Fibroblast of lung (primary cell): ENCODE measurements at regions not wholly inside any gene's neighbourhood (a gene's known extent, or its start where the extent isn't known, plus 50 kb on each side); places are given as distances from the start of the nearest gene placed in this dataset.

Experiments
- DNase-seq, 2 donors: peaks; one replicate each; pipeline versions ENCODE4 v3.0.0 to v3.0.0-alpha.2; 2010; ENCODE audit warnings: low read depth in 2 of 2
- H2AFZ ChIP-seq: 2 replicates; pipeline ENCODE4 v1.5.1; 2012; ENCODE audit warnings: low read length, control low read depth, inconsistent platforms
- H3K27ac ChIP-seq: 2 replicates; pipeline ENCODE4 v1.5.1; 2011; ENCODE audit warnings: low read length, control low read depth; ENCODE audit not compliant: insufficient read depth
- H3K27me3 ChIP-seq: 2 replicates; pipeline ENCODE4 v1.5.1; 2011; ENCODE audit warnings: mild to moderate bottlenecking, low read length; ENCODE audit not compliant: control insufficient read depth, insufficient read depth
- H3K36me3 ChIP-seq: 2 replicates; pipeline ENCODE4 v1.5.1; 2011; ENCODE audit warnings: low read length; ENCODE audit not compliant: control insufficient read depth, insufficient read depth
- H3K4me1 ChIP-seq: 2 replicates; pipeline ENCODE4 v1.5.1; 2011; ENCODE audit warnings: low read length; ENCODE audit not compliant: control insufficient read depth, insufficient read depth; ENCODE audit errors: extremely low read depth
- H3K4me2 ChIP-seq: 2 replicates; pipeline ENCODE4 v1.5.1; 2011; ENCODE audit warnings: low read length, control low read depth; ENCODE audit not compliant: insufficient read depth; ENCODE audit errors: extremely low read depth
- H3K4me3 ChIP-seq, 4 experiments: fragments of 200-600 bp in 1 of 4; sonication (generic) in 1 of 4; replicated peaks in 1 of 4; 2 replicates each; pipeline ENCODE4 v1.5.1; 2011 to 2016; ENCODE audit warnings: low read length in 4 of 4, low read depth in 3 of 4, mild to moderate bottlenecking in 3 of 4, control low read depth in 2 of 4, inconsistent platforms in 1 of 4, mixed read lengths in 1 of 4; ENCODE audit not compliant: insufficient read depth in 1 of 4; ENCODE audit errors: control extremely low read depth in 1 of 4
- H3K79me2 ChIP-seq: 2 replicates; pipeline ENCODE4 v1.5.1; 2012; ENCODE audit warnings: mild to moderate bottlenecking, low read length, inconsistent platforms; ENCODE audit not compliant: control insufficient read depth, insufficient read depth
- H3K9ac ChIP-seq: 2 replicates; pipeline ENCODE4 v1.5.1; 2011; ENCODE audit warnings: mild to moderate bottlenecking, low read length, control low read depth; ENCODE audit not compliant: insufficient read depth
- H3K9me3 ChIP-seq: 2 replicates; pipeline ENCODE4 v1.5.1; 2012; ENCODE audit warnings: low read depth, low read length; ENCODE audit not compliant: control insufficient read depth, insufficient read depth
- H4K20me1 ChIP-seq: 2 replicates; pipeline ENCODE4 v1.5.1; 2011; ENCODE audit warnings: low read length; ENCODE audit not compliant: control insufficient read depth, insufficient read depth; ENCODE audit errors: extremely low read depth
- EZH2 ChIP-seq: IDR thresholded peaks from 2 replicates; pipeline ENCODE4 v1.5.1; 2012; ENCODE audit warnings: low read length, control low read depth, mild to moderate bottlenecking; ENCODE audit errors: missing control alignments
- TF ChIP-seq, protein P1 (sequence below), 2 donors: IDR thresholded peaks in 1 of 2; conservative IDR thresholded peaks in 1 of 2; 1 replicate in 1 of 2; 2 replicates in 1 of 2; pipeline ENCODE4 v1.5.1; 2011 to 2012; ENCODE audit warnings: low read length in 2 of 2, control low read depth in 1 of 2, inconsistent platforms in 1 of 2, low read depth in 1 of 2, mild to moderate bottlenecking in 1 of 2

- Histone ChIP-seq H3K4me2 (no peak overlapping the region), H3K27ac (no peak overlapping the region), H3K4me1 (no peaks in the 10 kb centered on the region), H3K4me3 (no peak overlapping the region), H2AFZ (no peak overlapping the region), H4K20me1 (no peaks in the 10 kb centered on the region), H3K79me2 (no peaks in the 10 kb centered on the region), H3K36me3 (no peaks in the 10 kb centered on the region), H3K9ac (no peak overlapping the region), H3K27me3 (no peaks in the 10 kb centered on the region), H3K9me3 (no peaks in the 10 kb centered on the region)
- TF ChIP-seq, protein P1, sequence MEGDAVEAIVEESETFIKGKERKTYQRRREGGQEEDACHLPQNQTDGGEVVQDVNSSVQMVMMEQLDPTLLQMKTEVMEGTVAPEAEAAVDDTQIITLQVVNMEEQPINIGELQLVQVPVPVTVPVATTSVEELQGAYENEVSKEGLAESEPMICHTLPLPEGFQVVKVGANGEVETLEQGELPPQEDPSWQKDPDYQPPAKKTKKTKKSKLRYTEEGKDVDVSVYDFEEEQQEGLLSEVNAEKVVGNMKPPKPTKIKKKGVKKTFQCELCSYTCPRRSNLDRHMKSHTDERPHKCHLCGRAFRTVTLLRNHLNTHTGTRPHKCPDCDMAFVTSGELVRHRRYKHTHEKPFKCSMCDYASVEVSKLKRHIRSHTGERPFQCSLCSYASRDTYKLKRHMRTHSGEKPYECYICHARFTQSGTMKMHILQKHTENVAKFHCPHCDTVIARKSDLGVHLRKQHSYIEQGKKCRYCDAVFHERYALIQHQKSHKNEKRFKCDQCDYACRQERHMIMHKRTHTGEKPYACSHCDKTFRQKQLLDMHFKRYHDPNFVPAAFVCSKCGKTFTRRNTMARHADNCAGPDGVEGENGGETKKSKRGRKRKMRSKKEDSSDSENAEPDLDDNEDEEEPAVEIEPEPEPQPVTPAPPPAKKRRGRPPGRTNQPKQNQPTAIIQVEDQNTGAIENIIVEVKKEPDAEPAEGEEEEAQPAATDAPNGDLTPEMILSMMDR (conservative IDR thresholded peaks at IDR 0.05 in 1 of 2, IDR thresholded peaks at IDR 0.05 in 1 of 2; ENCODE audit: low read depth in 1 of 2, low read length in 2 of 2) = no peak
- TF ChIP-seq EZH2 = no peak
- no peak for DNase-seq
These were observed 258.9 kb upstream of the NAV3 start for GRCh38 chr12:77571768-77572167.

GRCh38 chr12:77571127-77571526, 259.6 kb upstream of the NAV3 start:
- Histone ChIP-seq H4K20me1 (no peaks in the 10 kb centered on the region), H3K36me3 (no peaks in the 10 kb centered on the region), H3K4me1 (no peaks in the 10 kb centered on the region), H3K4me3 (no peak overlapping the region), H3K9me3 (no peaks in the 10 kb centered on the region), H3K27me3 (no peaks in the 10 kb centered on the region), H3K9ac (no peak overlapping the region), H3K79me2 (no peaks in the 10 kb centered on the region), H3K27ac (no peak overlapping the region), H3K4me2 (no peak overlapping the region), H2AFZ (no peak overlapping the region)
- no peak for TF ChIP-seq EZH2
- DNase-seq = peak in 1 of 2 donors; percentile 60

- H3K4me2 ChIP-seq = no peak overlapping the region
- H3K9me3 ChIP-seq = no peaks in the 10 kb centered on the region
- no peaks in the 10 kb centered on the region for H4K20me1 ChIP-seq
- DNase-seq = no peak
- no peak overlapping the region for H2AFZ ChIP-seq
- no peaks in the 10 kb centered on the region for H3K36me3 ChIP-seq
- H3K27ac ChIP-seq = no peak overlapping the region
- no peak overlapping the region for H3K4me3 ChIP-seq
- H3K9ac ChIP-seq = no peak overlapping the region
- no peaks in the 10 kb centered on the region for H3K4me1 ChIP-seq
- no peaks in the 10 kb centered on the region for H3K79me2 ChIP-seq
- H3K27me3 ChIP-seq = no peaks in the 10 kb centered on the region
- TF ChIP-seq, protein P1 (conservative IDR thresholded peaks at IDR 0.05 in 1 of 2, IDR thresholded peaks at IDR 0.05 in 1 of 2; ENCODE audit: low read depth in 1 of 2, low read length in 2 of 2) = no peak
- no peak for TF ChIP-seq EZH2
These were observed 260.8 kb upstream of the NAV3 start for GRCh38 chr12:77569876-77570275.
